SU-DHL-6 (cell line): ENCODE measurements at regions not wholly inside any gene's neighbourhood (a gene's known extent, or its start where the extent isn't known, plus 50 kb on each side); places are given as distances from the start of the nearest gene placed in this dataset.

Source experiments
- H2AFZ ChIP-seq: fragments of 200-600 bp; sonication (generic); 2 replicates; pipeline ENCODE4 v1.6.1; 2014; ENCODE audit warnings: low read depth, mild to moderate bottlenecking, moderate library complexity, mixed read lengths, antibody characterized with exemption, low read length; ENCODE audit not compliant: severe bottlenecking
- H3F3A ChIP-seq: fragments of 200-600 bp; shearing (Covaris generic); 2 replicates; pipeline ENCODE4 v1.6.0; 2016; ENCODE audit warnings: antibody characterized with exemption, mild to moderate bottlenecking; ENCODE audit not compliant: insufficient read depth
- H3K27ac ChIP-seq: fragments of 200-600 bp; sonication (generic); 2 replicates; pipeline ENCODE4 v1.5.1; 2016; ENCODE audit warnings: low read depth, mild to moderate bottlenecking, low read length, moderate library complexity, mixed read lengths
- H3K27me3 ChIP-seq: fragments of 200-600 bp; sonication (generic), shearing (Covaris generic); 2 replicates; pipeline ENCODE4 v1.6.0; 2014; ENCODE audit warnings: mild to moderate bottlenecking, low read length
- H3K36me3 ChIP-seq: fragments of 200-600 bp; sonication (generic); 2 replicates; pipeline ENCODE4 v1.6.1; 2014; ENCODE audit warnings: mild to moderate bottlenecking, low read length, mixed read lengths
- H3K4me2 ChIP-seq: fragments of 300-600, 200-600 bp; shearing (Covaris generic), sonication (generic); 2 replicates; pipeline ENCODE4 v1.6.0; 2014; ENCODE audit warnings: low read length, low read depth, mild to moderate bottlenecking; ENCODE audit not compliant: poor library complexity, severe bottlenecking
- H3K4me3 ChIP-seq: fragments of 200-600 bp; sonication (generic); 2 replicates; pipeline ENCODE4 v1.5.1; 2014; ENCODE audit warnings: antibody characterized with exemption, low read length, mild to moderate bottlenecking, mixed read lengths; ENCODE audit not compliant: insufficient read depth, poor library complexity, severe bottlenecking
- H3K79me2 ChIP-seq: fragments of 200-600 bp; sonication (generic); 2 replicates; pipeline ENCODE4 v1.6.1; 2014; ENCODE audit warnings: mild to moderate bottlenecking, low read length, moderate library complexity; ENCODE audit not compliant: insufficient read depth
- H3K9ac ChIP-seq: fragments of 200-600 bp; sonication (generic); 2 replicates; pipeline ENCODE4 v1.7.0; 2014; ENCODE audit warnings: mild to moderate bottlenecking, low read length
- H3K9me2 ChIP-seq: fragments of 200-600 bp; sonication (generic); replicated peaks from 2 replicates; pipeline ENCODE4 v1.6.1; 2014; ENCODE audit warnings: low read length; ENCODE audit not compliant: insufficient read depth
- H3K9me3 ChIP-seq: fragments of 200-600 bp; sonication (generic); 2 replicates; pipeline ENCODE4 v1.6.1; 2014; ENCODE audit warnings: low read length, mixed read lengths; ENCODE audit not compliant: insufficient read depth
- H4K20me1 ChIP-seq: fragments of 200-600 bp; sonication (generic); 2 replicates; pipeline ENCODE4 v1.6.1; 2014; ENCODE audit warnings: low read depth, mild to moderate bottlenecking, antibody characterized with exemption, low read length, moderate library complexity, mixed read lengths
- CTCF ChIP-seq: fragments of 200-600 bp; sonication (generic); IDR thresholded peaks from one replicate; pipeline ENCODE4 v1.5.1; 2017; ENCODE audit warnings: antibody characterized with exemption, mild to moderate bottlenecking, low read length, moderate library complexity; ENCODE audit not compliant: insufficient read depth, poor library complexity, severe bottlenecking
- EZH2phosphoT487 ChIP-seq: fragments of 200-600 bp; sonication (generic), shearing (Covaris generic); conservative IDR thresholded peaks from 2 replicates; pipeline ENCODE4 v1.6.1; 2018; ENCODE audit warnings: mild to moderate bottlenecking, antibody characterized with exemption, low read length, moderate library complexity, mixed read lengths

- Histone ChIP-seq H3K9me2 (no peaks in the 10 kb centered on the region), H3K9ac (no peak overlapping the region), H2AFZ (no peak overlapping the region), H3K4me3 (no peak overlapping the region), H3K27me3 (no peaks in the 10 kb centered on the region), H3F3A (no peaks in the 10 kb centered on the region), H3K36me3 (no peaks in the 10 kb centered on the region), H3K27ac (no peak overlapping the region), H3K4me2 (no peak overlapping the region), H3K79me2 (no peaks in the 10 kb centered on the region), H4K20me1 (no peaks in the 10 kb centered on the region), H3K9me3 (no peaks in the 10 kb centered on the region)
- TF ChIP-seq CTCF, result no peak
- no peak for TF ChIP-seq EZH2phosphoT487
These were observed 645.4 kb upstream of the ATXN7L3B start for GRCh38 chr12:73892201-73892600.

GRCh38 chr12:73898645-73899044 lies 639.0 kb upstream of the ATXN7L3B start:
- H3F3A ChIP-seq, result no peaks in the 10 kb centered on the region
- no peaks in the 10 kb centered on the region for H3K9me3 ChIP-seq
- no peaks in the 10 kb centered on the region for H3K36me3 ChIP-seq
- no peaks in the 10 kb centered on the region for H3K79me2 ChIP-seq
- no peak overlapping the region for H3K9ac ChIP-seq
- H4K20me1 ChIP-seq, result no peaks in the 10 kb centered on the region
- no peak for TF ChIP-seq CTCF
- no peak for TF ChIP-seq EZH2phosphoT487
- H3K9me2 ChIP-seq, result no peaks in the 10 kb centered on the region
- H3K4me2 ChIP-seq, result no peak overlapping the region
- H3K27ac ChIP-seq, result no peak overlapping the region
- H2AFZ ChIP-seq, result no peak overlapping the region
- H3K27me3 ChIP-seq, result no peaks in the 10 kb centered on the region
- no peak overlapping the region for H3K4me3 ChIP-seq

GRCh38 chr12:73902260-73902659 lies 635.4 kb upstream of the ATXN7L3B start:
- no peaks in the 10 kb centered on the region for H3K79me2 ChIP-seq
- H2AFZ ChIP-seq, result no peak overlapping the region
- H3K9me3 ChIP-seq, result no peaks in the 10 kb centered on the region
- H3K4me2 ChIP-seq, result no peak overlapping the region
- no peaks in the 10 kb centered on the region for H4K20me1 ChIP-seq
- no peaks in the 10 kb centered on the region for H3K27me3 ChIP-seq
- no peaks in the 10 kb centered on the region for H3K36me3 ChIP-seq
- H3K9me2 ChIP-seq, result no peaks in the 10 kb centered on the region
- H3K27ac ChIP-seq, result no peak overlapping the region
- no peak for TF ChIP-seq CTCF
- TF ChIP-seq EZH2phosphoT487, result no peak
- no peak overlapping the region for H3K4me3 ChIP-seq
- no peak overlapping the region for H3K9ac ChIP-seq
- no peaks in the 10 kb centered on the region for H3F3A ChIP-seq

GRCh38 chr12:73906757-73907156 lies 630.9 kb upstream of the ATXN7L3B start:
- no peaks in the 10 kb centered on the region for H3K36me3 ChIP-seq
- TF ChIP-seq CTCF (no peak), EZH2phosphoT487 (no peak)
- H3K27me3 ChIP-seq, result no peaks in the 10 kb centered on the region
- no peaks in the 10 kb centered on the region for H3K9me2 ChIP-seq
- no peaks in the 10 kb centered on the region for H4K20me1 ChIP-seq
- H3K9me3 ChIP-seq, result no peaks in the 10 kb centered on the region
- H3F3A ChIP-seq, result no peaks in the 10 kb centered on the region
- H2AFZ ChIP-seq, result no peak overlapping the region
- H3K79me2 ChIP-seq, result no peaks in the 10 kb centered on the region
- no peak overlapping the region for H3K4me3 ChIP-seq
- H3K27ac ChIP-seq, result no peak overlapping the region
- no peak overlapping the region for H3K9ac ChIP-seq
- no peak overlapping the region for H3K4me2 ChIP-seq
